K562 (cell line): ENCODE measurements at regions not wholly inside any gene's neighbourhood (a gene's known extent, or its start where the extent isn't known, plus 50 kb on each side); places are given as distances from the start of the nearest gene placed in this dataset.

Experiments
- ARID4B ChIP-seq: sonication (generic); formaldehyde crosslinking; IDR thresholded peaks from 2 replicates; pipeline ENCODE4 v1.8.0; 2022; ENCODE audit warnings: mild to moderate bottlenecking, missing genetic modification reagents
- MEIS2 ChIP-seq: fragments of 450-650 bp; IDR thresholded peaks from 2 replicates; pipeline ENCODE4 v1.6.1; 2014; ENCODE audit warnings: mild to moderate bottlenecking; ENCODE audit not compliant: partially characterized antibody
- MGA ChIP-seq: fragments of 450-650 bp; IDR thresholded peaks from 2 replicates; pipeline ENCODE4 v1.6.1; 2016; ENCODE audit warnings: mild to moderate bottlenecking, moderate library complexity
- RERE ChIP-seq: sonication (generic); formaldehyde crosslinking; IDR thresholded peaks from 2 replicates; pipeline ENCODE4 v1.8.0; 2023; ENCODE audit warnings: missing genetic modification reagents, mild to moderate bottlenecking, borderline replicate concordance
- TAF9B ChIP-seq: fragments of 450-650 bp; IDR thresholded peaks from 2 replicates; pipeline ENCODE4 v1.6.1; 2018; ENCODE audit warnings: mild to moderate bottlenecking; ENCODE audit not compliant: partially characterized antibody
- ZEB2 ChIP-seq: fragments of 450-650 bp; IDR thresholded peaks from 2 replicates; pipeline ENCODE4 v1.6.1; 2016

GRCh38 chr12:93315385-93315906 is 62.3 kb upstream of the NUDT4 start (continued):
- TF ChIP-seq MGA (peak; percentile 12; the same call in 1 of the 2 replicates), ARID4B (peak; percentile 60; the same call in 1 of the 2 replicates), TAF9B (no peak), ZEB2 (no peak), MEIS2 (peak; percentile 10), RERE (CRISPR knock-in tag) (no peak)
